ENCODE measurements at regions not wholly inside any gene's neighbourhood (a gene's known extent, or its start where the extent isn't known, plus 50 kb on each side); places are given as distances from the start of the nearest gene placed in this dataset.

- DNase-seq (ENCODE audit: low read depth): no peak
These were observed 176.1 kb downstream of the ATPSCKMT start for GRCh38 chr5:10073441-10074104.

GRCh38 chr5:10069637-10070313, 179.9 kb downstream of the ATPSCKMT start:
- DNase-seq (ENCODE audit: low read depth): no peak

- DNase-seq (ENCODE audit: low read depth): no peak
These were observed 184.2 kb downstream of the ATPSCKMT start for GRCh38 chr5:10065428-10066000.

- DNase-seq (ENCODE audit: low read depth): no peak
These were observed 185.0 kb downstream of the ATPSCKMT start for GRCh38 chr5:10064546-10065195.

- DNase-seq (ENCODE audit: low read depth): no peak
These were observed 185.7 kb downstream of the ATPSCKMT start for GRCh38 chr5:10063997-10064396.

- no peak for DNase-seq (ENCODE audit: low read depth)
These were observed 189.7 kb downstream of the ATPSCKMT start for GRCh38 chr5:10059980-10060379.

GRCh38 chr5:10059556-10059955, 190.1 kb downstream of the ATPSCKMT start:
- DNase-seq (ENCODE audit: low read depth): no peak

- no peak for DNase-seq (ENCODE audit: low read depth)
These were observed 192.3 kb downstream of the ATPSCKMT start for GRCh38 chr5:10057356-10057755.

- no peak for DNase-seq (ENCODE audit: low read depth)
These were observed 193.4 kb downstream of the ATPSCKMT start for GRCh38 chr5:10056228-10056760.

GRCh38 chr5:10049858-10050455, 199.7 kb downstream of the ATPSCKMT start:
- no peak for DNase-seq (ENCODE audit: low read depth)

- DNase-seq (ENCODE audit: low read depth): no peak
These were observed 203.0 kb downstream of the ATPSCKMT start for GRCh38 chr5:10046676-10047075.

- no peak for DNase-seq (ENCODE audit: low read depth)
These were observed 204.3 kb downstream of the ATPSCKMT start for GRCh38 chr5:10045376-10045775.

- peak; percentile 47 for DNase-seq (ENCODE audit: low read depth)
These were observed 213.4 kb downstream of the ATPSCKMT start for GRCh38 chr5:10036136-10036815.

GRCh38 chr5:10034001-10034400, 215.7 kb downstream of the ATPSCKMT start:
- no peak for DNase-seq (ENCODE audit: low read depth)

GRCh38 chr5:10031817-10032216, 217.9 kb downstream of the ATPSCKMT start:
- peak; percentile 16 for DNase-seq (ENCODE audit: low read depth)

GRCh38 chr5:10030219-10030831, 219.4 kb downstream of the ATPSCKMT start:
- DNase-seq (ENCODE audit: low read depth): peak; percentile 56

- no peak for DNase-seq (ENCODE audit: low read depth)
These were observed 226.2 kb downstream of the ATPSCKMT start for GRCh38 chr5:10023494-10023893.

- peak; percentile 19 for DNase-seq (ENCODE audit: low read depth)
These were observed 228.4 kb downstream of the ATPSCKMT start for GRCh38 chr5:10021248-10021647.

- DNase-seq (ENCODE audit: low read depth): no peak
These were observed 230.5 kb downstream of the ATPSCKMT start for GRCh38 chr5:10019236-10019635.

- peak; percentile 95 for DNase-seq (ENCODE audit: low read depth)
These were observed 231.3 kb downstream of the ATPSCKMT start for GRCh38 chr5:10018201-10019069.

Measured in ELR (cell line).